Right lobe of liver (tissue), 4 donors: ENCODE measurements at regions not wholly inside any gene's neighbourhood (a gene's known extent, or its start where the extent isn't known, plus 50 kb on each side); places are given as distances from the start of the nearest gene placed in this dataset.

Experiments used
- CTCF ChIP-seq, 4 donors: fragments of 200-600 bp in 3 of 4; fragments of 450-650 bp in 1 of 4; IDR thresholded peaks; one replicate each; pipeline versions ENCODE4 v1.5.1 to v1.8.0; 2016 to 2022; ENCODE audit warnings: antibody characterized with exemption in 4 of 4, mild to moderate bottlenecking in 2 of 4
- POLR2A ChIP-seq: fragments of 450-650 bp; IDR thresholded peaks from one replicate; pipeline ENCODE4 v1.6.1; 2017; ENCODE audit warnings: antibody characterized with exemption, mild to moderate bottlenecking
- donor health status: DM: no; HTN: no; CAD: no.
- donor health status: DM: no; HTN: no; CAD: no.
- donor health status: DM: no; HTN: yes; CAD: no.

DNA sequence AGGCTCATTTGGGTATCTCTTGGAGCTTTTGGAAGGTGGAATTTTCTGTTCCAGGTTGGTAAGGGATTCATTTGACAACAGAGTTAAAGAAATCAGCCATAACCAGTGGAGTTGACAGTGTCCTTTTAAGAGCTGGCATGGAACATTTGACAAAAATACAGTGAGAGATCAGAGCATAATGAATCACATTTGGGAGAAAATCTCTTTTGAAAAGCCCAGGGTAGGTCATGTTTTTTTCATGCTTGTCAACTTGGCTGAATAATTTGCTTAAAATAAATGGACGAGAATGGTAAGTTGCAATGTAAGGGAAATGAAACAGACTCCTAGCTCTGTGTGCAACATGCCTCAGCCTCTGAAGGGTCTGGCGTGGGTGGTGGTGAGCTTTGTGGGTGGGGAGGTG, 235.3 kb upstream of the N4BP1 start:
- TF ChIP-seq POLR2A (no peak), CTCF (IDR thresholded peaks at IDR 0.05) (no peak)
